IPS-18c (cell line): ENCODE measurements at regions not wholly inside any gene's neighbourhood (a gene's known extent, or its start where the extent isn't known, plus 50 kb on each side); places are given as distances from the start of the nearest gene placed in this dataset.
"Not testable (repeated sequence)": the region's sequence is repeated elsewhere in the genome, so short reads cannot be mapped to it uniquely, and the experiment has no call there.

Experiments used
- H3K4me3 ChIP-seq: 2 replicates; pipeline ENCODE4 v1.7.0; 2013; ENCODE audit warnings: low read depth, mild to moderate bottlenecking, low read length, moderate library complexity; ENCODE audit not compliant: insufficient read depth
- H3K9me3 ChIP-seq: one replicate; pipeline ENCODE4 v1.6.1; 2013; ENCODE audit warnings: mild to moderate bottlenecking, low read length, moderate library complexity; ENCODE audit not compliant: control insufficient read depth, insufficient read depth

DNA sequence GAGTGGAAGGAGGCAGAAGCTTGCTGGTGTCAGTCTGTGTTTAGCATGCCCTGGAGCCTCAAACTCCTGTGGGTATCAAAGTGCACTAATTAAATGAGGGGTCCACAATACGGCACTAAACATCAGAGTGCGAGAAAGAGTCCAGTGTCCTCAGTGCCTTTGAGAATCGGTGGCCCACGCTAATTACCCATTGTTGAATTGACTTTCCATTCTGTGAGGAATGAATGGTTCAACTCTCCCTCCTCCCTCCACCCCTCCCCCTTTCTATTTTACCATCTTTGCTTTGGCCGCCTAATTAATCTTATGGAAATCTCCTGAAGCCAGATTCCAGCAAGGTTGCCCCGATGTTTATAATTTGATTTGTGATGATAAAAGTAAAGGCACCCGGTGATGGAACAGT, 217.8 kb downstream of the TFEC start:
- Histone ChIP-seq H3K4me3 (no peak overlapping the region), H3K9me3 (no peaks in the 10 kb centered on the region)

GRCh38 chr7:115805458-115805857, 225.1 kb downstream of the TFEC start:
- H3K4me3 ChIP-seq, result no peak overlapping the region
- H3K9me3 ChIP-seq, result no peaks in the 10 kb centered on the region

GRCh38 chr7:115802415-115802814, 228.1 kb downstream of the TFEC start:
- H3K4me3 ChIP-seq, result no peak overlapping the region

GRCh38 chr7:115799430-115799829, 231.1 kb downstream of the TFEC start:
- Histone ChIP-seq H3K9me3 (no peaks in the 10 kb centered on the region), H3K4me3 (no peak overlapping the region)

More at GRCh38 chr7:115802415-115802814, 228.1 kb downstream of the TFEC start:
- no peaks in the 10 kb centered on the region for H3K9me3 ChIP-seq

DNA sequence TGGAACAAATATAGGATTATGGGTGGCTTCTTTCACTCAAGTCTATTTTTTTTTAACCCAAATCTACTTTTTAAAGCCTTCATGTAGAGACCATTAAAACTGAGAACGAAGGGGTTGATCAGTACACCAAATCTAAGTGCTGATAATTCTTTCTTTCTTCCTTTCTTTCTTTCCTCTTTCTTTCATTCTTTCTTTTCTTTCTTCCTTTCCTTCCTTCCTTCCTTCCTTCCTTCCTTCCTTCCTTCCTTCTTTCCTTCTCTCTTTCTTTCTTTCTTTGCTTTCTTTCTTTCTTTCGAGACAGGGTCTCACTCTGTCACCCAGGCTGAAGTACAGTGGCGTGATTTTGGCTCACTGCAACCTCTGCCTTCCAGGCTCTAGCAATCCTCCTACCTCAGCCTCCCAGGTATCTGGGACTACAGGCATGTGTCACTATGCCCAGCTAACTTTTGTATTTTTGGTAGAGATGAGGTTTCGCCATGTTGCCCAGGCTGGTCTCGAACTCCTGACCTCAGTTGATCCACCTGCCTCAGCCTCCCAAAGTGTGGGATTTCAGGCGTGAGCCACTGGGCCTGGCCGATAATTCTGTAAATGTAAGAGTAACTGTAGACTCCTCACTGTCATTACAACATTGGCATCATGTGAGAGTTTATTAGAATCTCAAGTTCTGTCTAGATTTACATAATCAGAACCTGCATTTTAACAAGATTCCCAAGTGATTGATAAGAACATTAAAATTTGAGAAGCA, 236.4 kb downstream of the TFEC start:
- no peak overlapping the region for H3K4me3 ChIP-seq
- no peaks in the 10 kb centered on the region for H3K9me3 ChIP-seq

DNA sequence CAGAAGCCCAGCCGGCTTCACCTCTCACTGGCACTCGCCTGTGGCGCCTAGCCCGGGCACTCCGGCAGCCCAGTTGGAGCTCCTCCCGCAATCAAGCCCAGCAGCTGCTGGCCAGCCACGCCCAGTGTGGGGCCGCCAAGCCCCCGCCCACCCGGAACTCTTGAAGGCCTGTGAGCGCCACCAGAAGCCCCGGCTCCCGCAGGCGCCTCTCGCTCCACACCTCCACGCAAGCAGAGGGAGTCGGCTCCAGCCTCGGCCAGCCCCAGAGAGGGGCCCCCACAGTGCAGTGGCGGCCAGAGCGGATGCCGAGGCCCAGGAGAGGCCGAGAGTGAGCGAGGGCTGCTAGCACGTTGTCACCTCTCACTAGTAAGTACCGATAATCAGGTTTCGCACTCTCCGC, 240.7 kb downstream of the TFEC start:
- no peak overlapping the region for H3K4me3 ChIP-seq
- no peaks in the 10 kb centered on the region for H3K9me3 ChIP-seq

- H3K9me3 ChIP-seq, H3K4me3 ChIP-seq: not testable (repeated sequence)
Observed at GRCh38 chr7:115789473-115789872, 241.1 kb downstream of the TFEC start.

GRCh38 chr7:115782696-115783490, 247.7 kb downstream of the TFEC start:
- Histone ChIP-seq H3K4me3 (no peak overlapping the region), H3K9me3 (no peaks in the 10 kb centered on the region)

GRCh38 chr7:115779561-115779960, 251.0 kb downstream of the TFEC start:
- Histone ChIP-seq H3K4me3 (no peak overlapping the region), H3K9me3 (no peaks in the 10 kb centered on the region)

DNA sequence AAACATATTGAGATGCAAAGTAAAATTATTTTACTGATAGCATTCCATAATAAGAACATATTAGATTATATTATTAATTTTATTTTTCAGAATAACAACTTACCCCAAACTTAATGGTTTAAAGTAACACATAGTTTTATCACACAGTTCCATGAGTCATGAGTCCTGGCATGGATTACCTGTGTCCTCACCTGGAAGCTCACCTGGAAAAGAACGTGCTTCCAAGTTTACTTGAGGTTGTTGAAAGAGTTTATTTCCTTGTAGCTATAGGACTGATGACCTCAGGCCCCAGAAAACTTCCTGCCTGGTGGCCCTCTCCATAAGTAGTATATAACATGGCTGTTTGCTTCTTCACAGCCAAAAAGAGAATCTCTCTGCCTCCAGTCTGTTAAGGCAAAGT, 254.6 kb downstream of the TFEC start:
- Histone ChIP-seq H3K4me3 (no peak overlapping the region), H3K9me3 (no peaks in the 10 kb centered on the region)

- H3K4me3 ChIP-seq, result no peak overlapping the region
- no peaks in the 10 kb centered on the region for H3K9me3 ChIP-seq
Observed at GRCh38 chr7:115763347-115763746, 267.2 kb downstream of the TFEC start.

GRCh38 chr7:115758025-115758424, 272.5 kb downstream of the TFEC start:
- no peaks in the 10 kb centered on the region for H3K9me3 ChIP-seq
- H3K4me3 ChIP-seq, result no peak overlapping the region

DNA sequence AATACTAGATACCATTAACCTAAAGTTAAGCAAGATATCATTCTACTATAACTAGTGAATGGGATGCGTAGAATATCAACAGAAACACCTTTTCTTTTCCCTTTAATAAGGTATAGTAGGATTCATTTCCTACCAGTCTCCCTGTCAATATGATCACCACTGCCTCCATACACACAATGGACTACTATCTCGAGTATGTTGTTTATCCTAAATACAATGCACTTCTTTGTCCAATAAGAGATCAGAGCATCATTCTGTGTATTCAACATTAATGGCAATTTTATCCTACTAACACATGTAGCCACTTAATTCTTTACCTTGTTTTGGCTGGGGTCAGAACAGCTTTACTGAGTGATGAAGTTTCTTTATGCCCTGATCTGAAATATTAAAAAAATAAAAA, 276.3 kb downstream of the TFEC start:
- H3K9me3 ChIP-seq, result no peaks in the 10 kb centered on the region
- no peak overlapping the region for H3K4me3 ChIP-seq

DNA sequence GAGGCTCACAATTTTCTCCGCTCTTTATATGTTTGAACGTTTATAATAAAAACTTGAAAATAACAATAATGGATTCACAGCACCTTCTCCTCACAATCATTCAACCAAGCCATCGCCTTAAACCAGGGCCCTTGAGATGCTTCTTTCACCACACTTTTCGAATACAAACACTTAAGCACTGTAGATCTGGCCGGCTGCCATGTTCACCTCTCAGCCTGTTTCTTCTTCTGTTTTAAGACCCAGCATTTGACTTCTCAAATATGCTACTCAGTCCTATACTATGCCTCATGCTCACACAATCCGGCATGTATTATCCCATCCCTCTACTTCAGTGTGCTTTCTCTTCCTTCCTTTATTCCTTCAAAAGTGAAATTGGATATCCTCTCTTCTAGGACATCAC, 280.6 kb downstream of the TFEC start:
- H3K4me3 ChIP-seq, result no peak overlapping the region
- no peaks in the 10 kb centered on the region for H3K9me3 ChIP-seq

DNA sequence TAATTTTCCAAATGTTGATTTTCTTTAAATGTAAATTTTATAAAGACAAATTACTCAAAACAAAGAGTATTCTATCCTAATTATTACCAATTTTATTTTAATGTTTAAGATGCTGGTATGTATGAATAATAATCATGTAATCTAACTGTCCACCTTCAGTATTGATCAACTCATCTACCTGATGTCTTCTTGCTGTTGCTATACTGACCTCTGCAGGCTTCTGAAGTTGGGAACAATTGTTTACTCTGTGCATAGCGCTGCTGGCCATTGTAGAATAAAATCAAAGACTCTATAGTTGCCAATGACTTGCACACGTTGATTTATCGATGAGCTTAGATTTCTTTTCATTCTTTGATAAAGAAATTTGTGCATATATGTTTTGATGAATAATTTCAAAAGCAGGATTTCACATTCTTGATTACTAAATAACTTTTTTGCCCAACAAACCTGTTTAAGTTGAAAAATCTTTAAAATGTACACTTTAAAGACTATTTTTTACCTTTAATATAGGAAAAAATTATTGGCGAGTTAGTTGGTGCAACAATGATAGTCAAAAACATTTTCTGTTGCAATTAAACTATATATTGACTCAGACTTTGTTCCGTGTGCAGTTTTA, 282.3 kb downstream of the TFEC start:
- Histone ChIP-seq H3K4me3 (no peak overlapping the region), H3K9me3 (no peaks in the 10 kb centered on the region)

DNA sequence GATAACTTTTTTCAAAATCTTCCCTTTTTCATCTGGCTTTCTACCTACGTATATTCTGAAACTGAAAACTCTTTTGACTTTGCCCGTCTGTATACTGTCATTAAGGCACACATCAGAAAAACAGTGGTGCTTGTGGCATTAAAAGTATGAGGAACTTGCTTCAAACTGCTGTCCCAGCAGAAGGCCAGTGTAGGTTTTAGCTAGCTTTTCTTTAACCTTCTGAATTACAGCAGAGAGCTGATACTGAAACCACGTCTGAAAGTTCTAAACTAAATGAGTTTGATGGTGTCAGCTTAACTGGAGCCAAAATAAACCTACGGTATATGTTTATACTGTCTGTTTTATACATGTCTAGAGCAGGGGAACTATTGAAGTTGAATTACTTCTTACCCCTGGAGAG, 283.4 kb downstream of the TFEC start:
- Histone ChIP-seq H3K4me3 (no peak overlapping the region), H3K9me3 (no peaks in the 10 kb centered on the region)

DNA sequence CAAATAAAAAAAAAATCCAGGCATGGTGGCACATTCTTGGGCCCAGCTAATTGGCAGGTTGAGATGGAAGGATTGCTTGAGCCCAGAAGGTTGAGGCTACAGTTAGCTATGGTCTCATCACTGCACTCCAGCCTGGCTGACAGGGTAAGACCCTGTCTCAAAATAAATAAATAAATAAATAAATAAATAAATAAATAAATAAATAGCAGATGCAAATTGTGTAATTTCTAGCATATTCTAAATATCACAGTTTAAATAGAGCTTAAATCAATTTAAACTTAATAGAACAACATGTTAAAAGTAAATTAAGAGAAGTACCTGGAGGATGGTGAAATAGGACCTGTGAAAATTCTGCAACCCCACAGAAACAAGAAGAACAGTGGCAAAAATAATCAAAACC, 290.5 kb downstream of the TFEC start:
- Histone ChIP-seq H3K4me3 (no peak overlapping the region), H3K9me3 (no peaks in the 10 kb centered on the region)

- H3K9me3 ChIP-seq, result no peaks in the 10 kb centered on the region
- H3K4me3 ChIP-seq, result no peak overlapping the region
Observed at GRCh38 chr7:115734641-115735040, 295.9 kb downstream of the TFEC start.
